Sigmoid colon (tissue), 4 donors: ENCODE measurements at regions not wholly inside any gene's neighbourhood (a gene's known extent, or its start where the extent isn't known, plus 50 kb on each side); places are given as distances from the start of the nearest gene placed in this dataset.
"Not testable (repeated sequence)": the region's sequence is repeated elsewhere in the genome, so short reads cannot be mapped to it uniquely, and the experiment has no call there.

Experiments
- POLR2A ChIP-seq, 2 donors: fragments of 450-650 bp; IDR thresholded peaks; one replicate each; pipeline ENCODE4 v1.6.1; 2016; ENCODE audit warnings: antibody characterized with exemption in 2 of 2, mild to moderate bottlenecking in 2 of 2, moderate library complexity in 2 of 2
- POLR2AphosphoS5 ChIP-seq, 4 donors: sonication (generic); formaldehyde crosslinking; IDR thresholded peaks; one replicate each; pipeline ENCODE4 v1.6.1; 2017; ENCODE audit warnings: antibody characterized with exemption in 4 of 4
- TF ChIP-seq, protein P1 (sequence below), 4 experiments: fragments of 450-650 bp in 3 of 4; fragments of 200-600 bp in 1 of 4; IDR thresholded peaks; one replicate each; pipeline ENCODE4 v1.5.1; 2016 to 2019; ENCODE audit warnings: antibody characterized with exemption in 4 of 4, mild to moderate bottlenecking in 3 of 4, moderate library complexity in 2 of 4

DNA sequence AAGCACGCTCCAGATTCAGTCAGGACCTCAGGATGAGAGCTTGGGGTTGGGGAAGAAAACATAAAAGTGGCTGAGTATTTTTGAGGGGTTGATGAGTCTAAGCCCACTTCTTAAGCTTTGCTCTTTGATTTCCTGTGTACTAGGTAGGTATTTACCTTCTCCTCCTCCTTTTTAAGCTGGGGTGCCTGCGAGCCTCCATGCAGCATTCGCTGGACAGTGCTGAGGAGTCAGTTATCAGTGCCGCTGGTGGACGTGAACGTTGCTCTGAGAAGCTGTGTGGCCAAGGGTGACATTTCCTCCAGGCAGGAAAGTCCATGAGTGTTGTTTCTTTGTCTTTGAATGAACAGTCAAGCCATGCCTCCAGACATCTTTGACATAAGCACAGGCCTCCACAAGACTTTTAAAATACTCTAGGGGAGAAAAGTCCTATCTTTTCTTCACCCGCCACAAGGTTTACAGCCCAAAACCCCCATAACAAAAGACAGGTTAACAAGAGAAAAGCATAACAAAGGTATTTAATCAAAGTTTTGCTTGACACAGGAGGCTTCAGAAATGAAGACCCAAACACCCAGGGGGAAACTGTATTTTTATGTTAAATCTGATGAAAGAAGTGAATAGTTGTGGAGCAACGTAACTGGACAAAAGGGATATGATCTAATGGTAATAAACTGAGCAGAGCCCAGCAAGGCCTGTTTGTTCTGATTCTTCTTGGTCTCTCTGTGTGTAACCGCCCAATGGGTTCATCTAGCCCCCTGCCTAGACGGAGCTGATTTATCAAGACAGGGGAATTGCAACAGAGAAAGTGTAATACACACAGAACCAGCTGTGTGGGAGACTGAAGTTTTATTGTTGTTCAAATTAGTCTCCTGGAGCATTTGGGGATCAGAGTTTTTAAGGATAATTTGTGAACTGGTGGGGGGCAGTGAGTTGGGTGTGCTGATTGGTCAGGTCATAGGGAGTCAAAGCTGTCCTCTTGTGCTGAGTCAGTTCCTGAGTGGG, 217.9 kb downstream of the SPATA31A1 start:
- TF ChIP-seq, protein P1, sequence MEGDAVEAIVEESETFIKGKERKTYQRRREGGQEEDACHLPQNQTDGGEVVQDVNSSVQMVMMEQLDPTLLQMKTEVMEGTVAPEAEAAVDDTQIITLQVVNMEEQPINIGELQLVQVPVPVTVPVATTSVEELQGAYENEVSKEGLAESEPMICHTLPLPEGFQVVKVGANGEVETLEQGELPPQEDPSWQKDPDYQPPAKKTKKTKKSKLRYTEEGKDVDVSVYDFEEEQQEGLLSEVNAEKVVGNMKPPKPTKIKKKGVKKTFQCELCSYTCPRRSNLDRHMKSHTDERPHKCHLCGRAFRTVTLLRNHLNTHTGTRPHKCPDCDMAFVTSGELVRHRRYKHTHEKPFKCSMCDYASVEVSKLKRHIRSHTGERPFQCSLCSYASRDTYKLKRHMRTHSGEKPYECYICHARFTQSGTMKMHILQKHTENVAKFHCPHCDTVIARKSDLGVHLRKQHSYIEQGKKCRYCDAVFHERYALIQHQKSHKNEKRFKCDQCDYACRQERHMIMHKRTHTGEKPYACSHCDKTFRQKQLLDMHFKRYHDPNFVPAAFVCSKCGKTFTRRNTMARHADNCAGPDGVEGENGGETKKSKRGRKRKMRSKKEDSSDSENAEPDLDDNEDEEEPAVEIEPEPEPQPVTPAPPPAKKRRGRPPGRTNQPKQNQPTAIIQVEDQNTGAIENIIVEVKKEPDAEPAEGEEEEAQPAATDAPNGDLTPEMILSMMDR (IDR thresholded peaks at IDR 0.05): not testable (repeated sequence)
- not testable (repeated sequence) for TF ChIP-seq POLR2A, POLR2AphosphoS5 (IDR thresholded peaks at IDR 0.05)
